NCI-H2171 (cell line): ENCODE measurements at regions not wholly inside any gene's neighbourhood (a gene's known extent, or its start where the extent isn't known, plus 50 kb on each side); places are given as distances from the start of the nearest gene placed in this dataset.
A peak's percentile ranks its signal among the peaks of the same experiment; 100 is the strongest.

ENCODE experiments used
- DNase-seq: peaks from one replicate; lab custom pipeline; 2025; lab: John Stamatoyannopoulos, UW

DNA sequence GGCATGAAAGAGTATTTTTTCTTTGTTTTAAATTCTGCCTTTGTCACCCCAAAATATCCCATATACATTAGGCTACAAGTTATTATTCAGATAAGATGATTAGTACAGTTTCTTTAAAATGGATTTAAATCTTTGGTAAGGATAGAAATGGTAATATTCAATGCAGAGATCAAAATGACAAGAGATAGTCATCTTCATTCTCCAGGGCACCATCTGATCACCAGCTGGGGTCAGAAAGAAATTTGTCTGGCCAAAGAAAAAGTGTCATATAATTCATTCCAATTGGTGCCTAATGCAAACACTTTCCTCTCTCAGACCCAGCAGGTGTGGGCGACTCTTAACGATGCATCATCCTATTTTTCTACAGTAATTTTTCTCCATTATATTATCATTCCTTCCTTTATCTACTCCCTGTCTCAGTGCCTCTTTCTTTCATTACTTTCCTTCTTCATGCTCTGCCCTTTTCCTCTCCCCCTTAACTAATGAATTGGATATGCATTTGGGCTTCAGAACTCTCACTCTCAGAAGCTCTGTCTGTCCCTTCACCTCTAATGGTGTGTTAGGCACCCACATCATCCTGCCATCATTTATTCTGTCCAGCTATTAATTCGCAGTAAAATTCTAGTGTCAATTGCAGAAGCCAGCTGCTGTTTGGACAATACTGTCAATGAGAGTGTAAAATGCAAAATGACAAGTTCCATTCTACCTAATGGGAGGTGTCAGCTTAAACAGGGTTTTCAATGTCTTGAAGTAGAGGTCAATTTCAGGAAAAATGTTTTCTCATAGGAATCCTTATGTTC lies 570.5 kb downstream of the TDRD15 start:
- DNase-seq: no peak

DNA sequence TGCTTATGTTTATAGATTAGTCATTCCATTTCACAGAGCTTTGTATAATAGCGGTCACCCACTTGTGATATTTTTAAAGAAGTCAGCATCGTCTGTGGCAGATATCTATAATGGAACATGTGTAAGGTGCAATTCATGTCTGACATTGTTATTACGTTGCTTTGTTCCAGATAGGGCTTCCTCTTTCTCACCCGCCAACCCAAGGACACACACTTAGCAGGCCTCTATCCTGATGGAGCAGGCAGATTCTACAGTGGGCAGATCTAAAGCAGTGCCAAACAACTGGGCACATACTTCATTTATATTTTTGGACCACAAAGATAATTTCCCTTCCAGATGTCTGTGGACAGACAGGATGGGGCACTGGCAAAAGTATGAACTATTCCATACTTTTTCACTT lies 573.1 kb downstream of the TDRD15 start:
- no peak for DNase-seq

DNA sequence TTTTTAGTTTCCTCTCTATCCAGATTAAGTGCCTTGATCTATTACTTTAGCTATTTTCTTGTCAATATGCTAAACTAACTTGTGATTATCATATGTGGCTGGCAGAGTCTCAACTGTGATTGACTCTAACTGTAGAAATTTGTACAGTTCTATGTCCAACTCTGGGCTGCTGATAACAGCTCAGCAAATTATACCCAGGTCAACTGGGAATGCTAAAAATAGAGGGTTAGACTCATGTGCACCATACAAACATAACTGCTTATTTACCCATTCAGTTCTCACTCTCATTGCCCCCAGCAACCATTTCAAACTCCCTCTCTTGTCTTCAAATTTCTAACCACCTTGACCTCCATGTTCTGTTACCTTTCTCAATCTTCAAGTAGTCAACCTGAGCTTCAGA lies 576.9 kb downstream of the TDRD15 start:
- DNase-seq: no peak

DNA sequence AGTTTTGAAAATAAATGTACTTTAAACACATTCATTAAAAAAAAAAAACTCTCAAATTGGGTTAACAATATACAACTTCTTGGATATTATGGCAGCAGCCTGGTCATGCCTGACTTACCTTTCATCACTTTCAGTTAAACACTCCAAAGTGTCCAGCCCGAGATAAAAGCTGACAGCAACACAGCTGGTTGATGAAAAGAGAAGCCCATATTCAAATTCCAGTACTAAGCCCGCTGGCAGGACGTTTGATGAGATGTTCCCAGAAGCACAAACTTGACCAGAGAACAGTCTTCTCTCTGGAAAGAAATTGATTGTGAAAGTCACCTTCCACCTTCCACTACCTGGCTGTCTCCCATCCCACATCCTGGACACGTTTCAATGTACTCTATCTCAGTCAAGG lies 586.3 kb downstream of the TDRD15 start:
- no peak for DNase-seq

DNA sequence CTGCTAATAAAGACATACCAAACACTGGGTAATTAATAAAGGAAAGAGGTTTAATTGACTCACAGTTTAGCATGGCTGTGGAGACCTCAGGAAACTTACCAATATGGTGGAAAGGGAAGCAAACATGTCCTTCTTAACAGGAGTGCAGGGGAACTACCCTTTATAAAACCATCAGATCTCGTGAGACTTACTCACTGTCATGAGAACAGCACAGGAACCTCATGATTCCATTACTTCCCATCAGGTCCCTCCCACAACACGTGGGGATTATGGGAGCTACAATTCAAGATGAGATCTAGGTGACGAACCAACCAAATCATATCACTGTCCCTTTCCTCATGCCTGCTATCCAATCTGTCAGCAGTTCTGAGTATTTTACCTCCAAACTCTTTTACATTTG lies 586.7 kb downstream of the TDRD15 start:
- no peak for DNase-seq

DNA sequence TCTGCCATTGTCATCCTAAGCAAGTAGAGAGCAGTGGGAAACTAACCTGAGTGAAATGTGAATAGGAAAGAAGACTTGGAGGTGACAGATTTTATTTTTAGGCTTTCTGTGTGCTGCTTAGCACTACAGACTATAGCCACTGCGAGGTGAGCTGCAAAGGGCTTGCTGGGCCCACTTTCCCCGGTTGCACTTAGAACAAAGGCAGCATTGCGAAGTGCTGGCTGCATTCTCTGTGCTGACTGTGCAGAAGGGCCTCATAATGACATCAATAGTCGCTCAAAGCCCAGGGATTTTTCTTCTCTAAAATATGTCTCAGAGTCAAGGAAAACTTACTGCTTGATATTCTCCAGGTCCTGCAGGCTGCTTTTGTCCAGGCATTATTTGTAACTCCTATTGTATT lies 592.1 kb downstream of the TDRD15 start:
- DNase-seq: no peak

DNA sequence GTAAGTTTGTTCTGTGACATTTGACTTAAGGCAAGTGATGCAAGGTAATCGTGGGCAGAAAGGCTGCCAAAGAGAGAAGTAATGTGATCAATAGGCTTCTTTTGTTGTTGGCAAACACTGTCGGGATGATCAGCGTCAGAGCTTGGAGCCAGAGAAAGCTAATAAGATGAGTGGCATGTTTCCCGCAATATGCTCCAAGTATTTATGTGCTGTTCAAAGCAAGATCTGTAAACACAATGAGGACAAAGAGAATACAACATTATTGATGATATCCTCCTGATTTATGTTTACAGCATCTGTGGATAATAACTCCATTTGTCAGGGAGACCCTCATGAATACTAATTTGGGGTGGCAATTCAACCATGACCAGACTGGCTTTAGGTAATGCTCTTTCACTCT lies 603.3 kb downstream of the TDRD15 start:
- no peak for DNase-seq

DNA sequence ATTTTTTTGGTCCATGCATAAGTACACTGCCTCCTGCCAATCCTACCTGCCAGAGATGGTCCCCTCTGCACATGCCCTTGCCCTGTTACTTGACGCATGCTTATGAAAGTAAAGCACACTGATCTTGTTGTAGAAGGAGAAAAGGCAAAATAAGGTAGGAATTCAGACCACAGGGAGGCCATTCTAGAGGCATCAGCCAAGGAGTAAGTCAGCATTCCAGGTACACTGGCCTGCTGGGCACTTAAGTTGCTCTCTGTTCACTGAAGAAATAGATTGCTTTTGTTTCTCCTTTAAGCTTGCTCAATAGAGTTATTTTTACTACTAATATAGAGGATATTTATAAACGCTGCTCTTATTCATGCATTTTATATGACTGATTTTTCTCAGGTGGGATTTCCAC lies 604.4 kb downstream of the TDRD15 start:
- no peak for DNase-seq

DNA sequence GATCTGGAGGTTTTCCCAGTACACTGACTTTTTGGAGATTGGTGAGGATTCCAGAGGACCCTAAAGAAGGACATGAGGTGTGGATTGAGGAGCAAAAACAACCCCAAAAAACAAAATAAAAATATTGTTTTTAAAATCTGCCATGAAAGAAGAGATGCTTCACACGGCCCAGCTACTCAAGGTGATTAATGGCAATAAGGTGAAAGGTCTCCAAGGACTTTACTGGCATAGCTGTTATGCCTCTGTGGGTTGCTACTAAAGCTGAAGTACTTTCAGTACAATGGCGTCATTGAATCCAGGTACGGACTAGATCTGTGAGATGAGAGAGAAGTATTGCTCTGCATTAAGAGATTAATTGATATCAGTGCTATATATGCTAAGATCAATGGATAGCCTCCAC lies 606.4 kb downstream of the TDRD15 start:
- no peak for DNase-seq

DNA sequence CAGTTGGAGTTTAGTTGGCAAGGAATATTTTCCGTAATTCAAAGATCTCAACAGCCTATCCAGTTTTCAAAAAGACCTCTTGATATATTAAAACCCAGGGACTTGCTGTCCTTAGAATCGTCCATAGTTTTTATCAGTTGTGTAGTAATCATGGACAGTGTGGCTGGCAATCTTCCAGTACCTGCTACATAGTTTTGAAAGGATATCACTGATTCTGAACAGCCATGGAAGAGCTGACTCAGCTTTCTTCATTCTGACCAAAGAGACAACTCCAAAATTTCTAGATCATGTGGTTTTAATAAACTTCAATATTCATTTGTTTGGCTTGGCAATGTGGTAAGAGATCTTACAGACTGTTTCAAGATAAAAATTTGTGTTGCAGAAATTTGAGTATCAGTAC lies 616.7 kb downstream of the TDRD15 start:
- no peak for DNase-seq

DNA sequence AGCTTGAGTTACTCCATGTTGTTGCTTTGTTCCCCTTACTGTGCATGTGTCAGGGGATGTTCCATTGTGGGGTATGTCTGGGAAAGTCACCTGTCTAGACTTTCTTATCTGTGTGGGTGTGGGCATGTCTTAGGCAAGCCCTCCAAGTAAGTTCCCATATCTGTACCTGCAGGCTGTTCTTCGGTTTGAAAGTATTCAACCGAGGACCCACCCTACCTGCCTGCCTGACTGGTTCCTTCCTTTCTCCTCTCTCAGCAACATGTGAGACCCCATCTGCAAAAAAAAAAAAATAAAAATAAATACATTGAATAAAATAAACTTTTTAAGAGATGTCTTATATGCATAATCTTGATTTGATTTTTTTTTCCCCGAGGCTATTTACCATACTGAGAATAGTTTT lies 622.7 kb downstream of the TDRD15 start:
- DNase-seq: no peak

DNA sequence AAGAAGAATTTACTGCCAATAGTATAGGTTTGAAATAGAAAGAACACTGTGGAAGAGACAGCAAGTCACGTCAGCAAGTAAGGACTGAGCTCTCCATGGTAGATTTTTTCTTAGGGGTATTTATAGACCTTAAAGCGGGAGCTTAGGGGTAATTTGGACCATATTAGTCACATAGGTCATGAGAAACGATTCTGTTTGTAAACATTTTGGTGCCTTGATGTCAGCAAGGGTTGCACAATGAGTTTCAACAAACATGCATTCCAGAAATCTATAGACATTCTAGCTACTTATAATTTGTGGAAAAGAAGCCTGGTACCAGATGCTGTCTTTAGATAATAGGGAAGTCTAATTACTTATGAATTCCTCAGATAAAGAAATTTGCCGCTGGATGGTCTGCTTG lies 624.7 kb downstream of the TDRD15 start:
- DNase-seq: no peak

DNA sequence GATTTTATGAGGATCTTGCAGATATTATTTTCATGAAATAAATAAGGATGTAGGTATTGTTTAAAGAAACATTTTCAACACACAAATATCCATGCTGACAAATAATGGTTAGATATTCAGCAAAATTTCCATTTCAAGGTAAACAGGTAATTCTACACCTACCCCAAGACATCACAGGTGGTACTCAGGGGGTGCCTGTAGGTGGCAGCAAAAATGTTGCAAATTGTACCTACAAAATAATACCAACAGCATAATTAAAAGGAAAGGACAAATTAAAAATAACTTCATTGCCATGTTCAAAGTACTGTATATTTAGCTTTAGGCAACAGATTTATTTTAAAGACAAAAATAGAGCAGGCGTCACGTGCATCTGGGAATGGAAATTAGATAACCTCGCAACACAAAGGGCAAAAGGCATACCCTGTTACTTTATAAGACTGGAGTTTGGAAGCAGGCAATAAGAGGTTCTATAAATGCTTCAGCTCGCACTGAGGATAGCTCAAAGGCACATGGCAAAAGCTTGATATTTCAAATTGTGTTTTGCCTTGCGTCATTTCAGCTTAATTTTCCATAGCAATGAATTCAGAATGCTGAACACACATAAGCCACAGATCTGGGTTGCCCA lies 630.5 kb downstream of the TDRD15 start:
- DNase-seq: no peak

DNA sequence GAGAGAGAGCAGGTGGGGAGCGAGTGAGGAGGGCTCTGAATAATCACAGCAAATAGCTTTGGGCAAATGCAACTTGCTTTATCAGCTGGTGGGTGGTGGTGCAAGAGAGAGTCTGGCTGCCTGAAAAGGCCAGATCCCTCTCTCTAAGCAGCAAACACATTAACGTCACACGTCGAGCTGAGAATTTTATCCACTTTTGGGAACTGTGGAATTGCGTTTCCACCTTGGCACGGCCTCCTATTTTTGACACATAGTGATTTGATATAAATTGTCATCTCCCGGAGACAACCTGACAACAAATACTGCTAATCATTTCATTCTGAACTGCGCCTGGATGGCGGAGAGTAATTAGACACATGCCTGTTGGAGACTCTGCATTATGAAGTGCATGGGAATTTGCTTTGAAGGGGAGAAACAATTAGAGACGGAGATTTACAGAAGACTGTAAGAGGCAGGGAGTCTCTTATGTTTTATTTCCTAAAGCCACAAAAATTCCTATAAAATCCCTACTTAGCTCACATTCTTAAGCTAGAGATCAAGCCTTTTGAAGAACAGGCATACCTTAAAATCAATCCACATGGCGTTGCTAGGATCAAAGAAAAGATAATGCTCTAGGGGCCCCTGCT lies 634.1 kb downstream of the TDRD15 start:
- no peak for DNase-seq

DNA sequence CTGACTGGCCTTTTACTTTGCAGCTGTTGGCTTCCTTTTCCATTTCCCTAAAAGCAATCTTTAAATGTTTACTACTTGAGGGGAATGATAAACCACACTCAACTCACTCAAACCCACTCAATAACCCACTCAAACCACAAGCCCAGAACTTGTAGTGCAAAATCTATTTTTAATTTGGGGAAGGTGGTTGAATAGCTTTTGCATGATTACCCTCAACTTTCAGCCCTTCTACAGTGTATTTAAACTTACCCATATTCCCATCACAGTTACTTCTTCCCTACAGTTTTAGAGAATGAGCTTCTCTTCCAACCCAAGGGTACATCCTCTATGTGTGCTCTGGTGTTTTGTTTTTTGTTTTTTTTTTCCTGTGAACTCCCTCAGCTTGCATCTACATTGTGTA lies 636.1 kb downstream of the TDRD15 start:
- DNase-seq: no peak

DNA sequence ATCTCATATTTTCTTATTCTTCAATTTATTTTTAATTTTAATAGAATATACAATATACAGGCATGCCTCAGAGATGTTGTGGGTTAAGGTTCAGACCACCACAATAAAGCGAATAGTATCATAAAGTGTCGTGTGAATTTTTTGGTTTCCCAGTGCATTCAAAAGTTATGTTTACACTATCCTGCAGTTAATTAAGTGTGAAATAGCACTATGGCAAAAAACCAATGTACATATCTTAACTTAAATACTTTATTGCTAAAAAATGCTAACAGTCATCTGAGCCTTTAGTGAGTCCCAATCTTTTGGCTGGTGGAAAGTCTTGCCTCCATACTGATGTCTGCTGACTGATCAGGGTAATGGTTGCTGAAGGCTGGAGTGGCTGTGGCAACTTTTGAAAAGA lies 637.6 kb downstream of the TDRD15 start:
- no peak for DNase-seq

DNA sequence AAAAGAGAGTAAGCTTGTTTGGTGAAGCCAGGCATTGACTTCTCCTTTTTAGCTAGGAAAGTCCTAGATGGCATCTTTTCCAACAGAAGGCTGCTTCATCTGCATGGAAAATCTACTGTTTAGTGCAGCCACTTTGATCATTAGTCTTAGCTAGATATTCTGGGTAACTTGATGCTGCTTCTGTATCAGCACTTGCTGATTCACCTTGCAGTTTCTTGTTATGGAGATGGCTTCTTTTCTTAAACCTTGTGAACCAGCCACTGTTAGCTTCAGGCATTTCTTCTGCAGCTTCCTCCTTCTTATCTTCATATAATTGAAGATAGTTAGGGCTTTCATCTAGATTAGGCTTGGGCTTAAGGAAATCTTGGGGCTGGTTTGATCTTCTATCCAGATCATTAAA lies 639.7 kb downstream of the TDRD15 start:
- no peak for DNase-seq

DNA sequence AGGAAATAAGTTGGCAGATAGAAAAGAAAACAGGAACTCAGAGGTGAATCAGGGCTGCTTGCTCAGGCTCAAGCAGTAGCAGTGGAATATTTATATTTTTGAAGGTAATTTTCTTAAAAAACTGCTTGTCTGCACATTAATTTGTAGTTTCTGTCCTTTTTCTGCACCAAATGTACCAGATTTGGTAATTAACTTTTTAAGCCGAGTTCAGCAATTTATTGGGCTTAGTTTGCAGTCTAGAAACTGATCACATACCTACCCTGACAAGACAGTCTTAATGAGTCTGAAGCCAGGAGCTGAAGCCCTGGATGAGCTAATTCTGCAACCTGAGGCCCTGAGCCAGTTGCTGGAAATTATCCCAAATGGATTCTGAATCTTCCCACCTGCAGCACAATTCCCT lies 647.0 kb downstream of the TDRD15 start:
- DNase-seq: no peak

DNA sequence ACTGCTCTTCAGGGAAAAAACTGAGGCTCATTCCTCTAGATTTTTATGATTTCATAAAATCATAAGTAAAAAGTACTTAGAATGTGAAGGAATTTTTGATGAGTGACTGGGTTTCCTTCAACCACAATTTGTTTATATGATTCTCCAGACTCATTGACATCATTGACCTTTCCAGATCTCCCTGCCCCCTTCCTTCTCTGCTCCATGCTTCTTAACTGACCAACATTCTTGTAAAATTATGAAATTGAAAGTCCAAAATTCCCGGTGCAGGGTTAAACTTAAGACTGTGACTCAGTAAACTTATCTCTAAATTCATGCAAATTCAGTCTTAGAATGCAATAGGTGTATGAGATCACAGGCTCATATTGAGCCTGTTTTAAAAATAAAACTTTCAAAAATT lies 648.9 kb downstream of the TDRD15 start:
- DNase-seq: no peak

DNA sequence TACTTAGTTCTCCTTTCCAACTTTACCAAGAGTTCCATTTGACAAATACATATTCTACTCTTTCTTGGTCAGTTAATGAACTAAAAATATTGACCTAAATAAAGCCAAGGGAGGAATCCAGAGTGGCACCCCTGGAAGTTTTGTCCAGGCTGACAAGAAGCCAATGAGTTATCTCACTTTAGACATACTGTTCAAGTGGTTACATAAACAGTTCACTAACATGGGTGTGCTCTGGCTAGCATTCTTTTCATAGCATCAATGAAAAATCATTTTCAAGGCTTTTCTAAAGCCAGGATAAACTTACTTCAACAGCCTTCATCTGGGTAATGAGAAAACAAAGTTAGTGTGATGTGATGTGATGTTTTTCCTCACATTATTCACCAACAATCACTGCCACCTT lies 649.4 kb downstream of the TDRD15 start:
- DNase-seq: no peak

DNA sequence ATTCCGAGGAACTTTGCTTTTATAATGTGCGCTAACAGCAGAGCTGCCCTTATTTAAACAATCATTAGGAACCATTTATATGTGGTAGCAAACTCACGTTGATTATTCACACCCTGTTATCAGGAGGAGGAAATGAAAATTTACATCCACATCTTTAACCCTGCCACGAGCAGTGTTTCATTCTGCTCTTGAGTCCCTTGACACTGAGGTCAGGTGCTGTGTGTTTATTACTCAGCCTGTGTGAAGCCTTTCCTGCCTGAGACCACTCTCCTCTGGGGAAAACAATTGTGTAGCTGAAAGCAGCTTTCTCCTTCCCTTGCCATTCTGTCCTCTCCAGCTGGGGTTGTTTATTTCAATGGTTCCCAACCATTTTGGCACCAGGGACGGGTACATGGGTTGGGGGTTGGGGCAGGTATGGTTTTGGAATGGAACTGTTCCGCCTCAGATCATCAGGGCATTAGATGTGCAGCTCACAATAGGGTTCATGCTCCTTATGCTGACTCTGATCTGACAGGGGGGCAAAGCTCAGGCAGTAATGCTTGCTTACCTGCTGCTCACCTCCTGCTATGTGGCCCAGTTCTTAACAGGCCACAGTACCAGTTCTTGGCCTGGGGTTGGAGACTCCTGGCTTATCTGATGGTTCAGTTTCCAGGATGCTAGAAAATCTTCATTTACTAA lies 651.1 kb downstream of the TDRD15 start:
- DNase-seq: peak; percentile 9

DNA sequence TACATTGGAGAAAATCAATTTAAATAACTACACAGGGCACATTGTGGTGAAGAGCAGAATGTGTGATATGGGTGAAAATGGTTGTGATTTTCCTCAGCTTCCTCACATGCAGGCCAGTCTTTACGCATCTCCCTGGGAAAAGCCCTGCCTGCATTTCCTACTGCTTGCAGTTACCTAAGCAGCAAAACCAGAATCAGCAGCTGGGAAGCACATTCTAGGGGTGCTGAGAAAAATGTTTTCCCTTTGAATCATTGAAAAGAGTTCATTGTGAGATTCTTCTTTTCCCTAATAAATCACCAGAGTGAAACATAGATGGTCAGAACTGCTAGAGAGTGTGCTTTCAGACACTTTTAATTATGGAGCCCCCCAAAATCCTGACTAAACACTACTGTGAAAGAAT lies 656.0 kb downstream of the TDRD15 start:
- DNase-seq: no peak

DNA sequence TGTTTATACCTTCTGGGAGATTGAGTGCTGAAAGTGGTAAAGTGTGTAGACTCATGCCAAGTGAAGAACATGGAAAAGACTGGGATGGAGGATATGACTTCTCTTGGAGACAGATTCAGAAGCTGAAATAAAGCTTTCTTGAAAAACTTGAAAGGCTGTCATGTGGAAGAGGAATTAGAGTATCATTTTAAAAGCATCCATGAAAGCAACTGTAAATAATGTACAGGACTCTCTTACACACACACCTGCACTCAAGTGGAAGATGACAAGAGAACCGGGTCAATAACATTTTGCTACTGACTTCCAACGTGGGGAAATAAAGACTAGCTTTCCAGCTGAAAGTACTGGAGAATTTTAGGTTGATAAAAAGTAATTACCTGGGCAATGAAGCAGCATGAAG lies 658.2 kb downstream of the TDRD15 start:
- DNase-seq: no peak
